T-helper 9 cell (primary cell): ENCODE measurements at regions not wholly inside any gene's neighbourhood (a gene's known extent, or its start where the extent isn't known, plus 50 kb on each side); places are given as distances from the start of the nearest gene placed in this dataset.
"Not testable (repeated sequence)": the region's sequence is repeated elsewhere in the genome, so short reads cannot be mapped to it uniquely, and the experiment has no call there.

Source experiments
- DNase-seq: peaks from one replicate; pipeline ENCODE4 v3.0.0-alpha.2; 2020

DNA sequence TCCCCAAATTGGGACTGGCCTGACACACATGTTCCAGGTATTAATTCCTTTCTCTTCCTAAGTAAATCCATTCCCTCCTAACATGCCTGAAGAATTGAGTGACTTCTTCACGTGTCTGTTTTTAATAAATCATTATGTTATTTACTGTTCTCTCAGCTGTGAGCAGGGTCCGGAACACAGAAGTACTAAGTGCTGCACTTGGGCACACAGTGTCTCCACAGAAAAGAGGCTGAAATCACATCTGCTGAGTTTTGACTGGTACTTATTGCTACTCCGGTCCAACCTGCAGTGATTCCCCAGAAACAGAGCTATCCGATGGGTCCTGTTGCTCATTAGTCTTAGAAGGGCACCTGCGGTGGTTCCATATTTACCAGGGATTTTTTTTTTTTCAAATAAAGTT lies 202.6 kb downstream of the RBM46 start:
- DNase-seq = no peak

DNA sequence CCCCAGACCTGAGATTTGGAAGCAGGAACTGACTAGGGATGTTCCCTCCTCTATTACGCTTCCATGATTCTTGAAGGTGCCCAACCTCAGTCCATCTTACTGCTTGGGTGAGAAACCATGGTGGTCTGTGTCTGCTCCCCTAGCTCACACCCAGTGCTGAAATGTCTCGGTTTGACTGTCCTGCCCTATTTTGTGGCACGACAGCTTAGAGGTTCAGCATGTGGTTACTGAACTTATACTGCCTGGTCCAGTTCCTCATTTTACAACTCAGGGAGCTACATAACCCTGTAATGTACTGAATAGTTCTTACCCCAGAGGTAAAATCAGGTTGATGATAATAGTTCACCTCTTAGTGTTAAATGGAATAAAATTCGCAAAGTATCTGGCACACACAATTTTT lies 203.1 kb downstream of the RBM46 start:
- DNase-seq = no peak

DNA sequence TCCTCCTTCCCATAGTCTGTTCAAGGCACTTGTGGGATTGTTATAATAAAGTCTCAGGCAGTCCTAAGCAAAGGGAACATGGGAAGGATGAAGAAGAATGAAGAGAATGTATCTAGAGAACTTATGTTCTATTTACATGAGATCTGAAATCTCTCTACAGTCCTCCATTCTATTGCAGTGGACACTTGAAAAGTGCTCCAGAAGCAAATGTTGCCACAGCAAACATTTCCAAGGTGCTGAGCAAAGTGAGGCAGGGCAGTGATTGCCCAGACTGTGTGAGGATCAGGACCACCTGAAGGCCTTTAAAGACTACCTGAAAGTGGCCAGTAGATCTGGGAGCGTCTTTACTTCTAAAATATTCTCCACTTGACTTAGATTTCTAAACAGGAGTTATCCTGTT lies 203.5 kb downstream of the RBM46 start:
- no peak for DNase-seq

DNA sequence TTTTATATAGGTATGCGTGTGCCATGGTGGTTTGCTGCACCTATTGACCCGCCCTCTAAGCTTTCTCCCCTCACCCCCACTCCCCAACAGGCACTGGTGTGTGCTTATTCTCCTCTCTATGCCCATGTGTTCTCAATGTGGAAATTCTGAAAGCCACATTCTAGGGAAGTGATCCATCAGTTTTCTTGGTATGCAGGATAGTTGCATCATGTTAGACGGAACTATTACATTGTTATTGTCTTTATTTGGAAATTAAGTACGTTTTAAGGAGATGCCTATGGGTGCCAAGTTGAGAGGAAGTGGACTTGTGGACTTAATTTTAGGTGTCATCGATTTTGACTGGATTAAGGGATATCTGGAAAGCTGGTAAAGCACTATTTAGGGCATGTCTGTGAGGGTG lies 204.6 kb downstream of the RBM46 start:
- no peak for DNase-seq

DNA sequence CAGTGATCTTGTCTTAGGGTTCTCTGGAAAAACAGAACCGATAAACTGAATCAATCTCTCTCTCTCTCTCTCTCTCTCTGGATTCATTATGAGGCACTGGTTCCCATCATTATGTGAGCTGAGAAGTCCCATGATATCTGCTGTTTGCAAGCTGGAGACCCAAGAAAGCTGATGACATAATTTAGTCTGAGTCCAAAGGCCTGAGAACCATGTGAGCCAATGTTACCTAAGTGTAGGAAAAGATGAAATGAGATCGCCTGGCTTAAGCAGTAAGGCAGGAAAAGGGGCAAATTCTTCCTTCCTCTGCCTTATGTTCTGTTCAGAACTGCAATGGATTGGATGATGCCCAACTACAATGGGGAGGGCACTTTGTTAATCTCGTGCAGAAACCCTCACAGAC lies 207.4 kb downstream of the RBM46 start:
- no peak for DNase-seq

DNA sequence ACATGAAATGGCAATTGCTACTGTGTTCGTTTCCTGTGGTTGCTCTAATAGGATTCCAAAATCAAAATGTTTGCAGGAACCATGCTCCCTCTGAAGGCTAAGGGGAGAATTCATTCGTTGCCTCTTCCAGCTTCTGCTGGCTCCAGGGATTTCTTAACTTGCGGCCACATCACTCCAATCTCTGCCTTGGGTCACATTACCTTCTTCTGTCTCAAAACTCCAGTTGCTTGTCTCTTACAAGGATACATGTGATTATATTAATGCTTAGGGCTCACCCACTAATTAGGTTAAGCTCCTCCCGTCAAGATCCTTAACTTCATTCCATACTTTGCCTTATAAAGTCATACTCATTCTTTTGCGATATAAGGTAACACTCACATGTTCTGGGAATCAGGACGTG lies 208.4 kb downstream of the RBM46 start:
- DNase-seq = no peak

DNA sequence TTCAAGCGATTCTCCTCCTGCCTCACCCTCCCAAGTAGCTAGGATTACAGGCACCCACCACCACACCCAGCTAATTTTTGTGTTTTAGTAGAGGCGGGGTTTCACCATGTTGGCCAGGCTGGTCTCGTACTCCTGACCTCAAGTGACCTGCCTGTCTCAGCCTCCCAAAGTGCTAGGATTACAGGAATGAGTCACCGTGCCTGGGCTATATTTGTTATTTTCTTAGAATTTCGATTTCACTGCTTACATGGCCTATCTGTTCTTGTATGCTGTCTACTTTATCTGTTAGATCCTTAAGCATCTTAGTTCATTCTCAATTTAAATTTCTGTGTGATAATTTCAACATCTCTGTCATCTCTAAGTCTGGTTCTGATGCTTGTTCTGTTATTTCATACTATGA lies 210.6 kb upstream of the NPY2R start:
- not testable (repeated sequence) for DNase-seq

DNA sequence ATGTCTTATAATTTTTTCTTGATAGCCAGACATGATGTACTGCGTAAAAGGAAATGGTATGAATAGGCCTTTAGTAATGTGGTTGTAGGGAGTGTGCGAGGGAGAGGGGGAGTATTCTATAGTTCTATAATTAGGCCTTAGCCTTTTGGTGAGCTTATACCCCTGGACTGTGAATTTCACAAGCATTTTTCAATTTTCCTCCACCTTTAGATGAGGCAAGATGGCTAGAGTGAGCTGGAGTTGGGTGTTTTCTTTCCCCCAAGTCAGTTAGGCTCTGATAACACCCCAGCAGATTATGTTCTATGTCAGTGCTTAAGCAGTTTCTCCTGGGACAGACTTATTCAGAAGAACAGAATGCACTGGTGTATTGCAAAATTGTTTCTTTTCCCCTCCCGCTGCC lies 210.2 kb upstream of the NPY2R start:
- no peak for DNase-seq

DNA sequence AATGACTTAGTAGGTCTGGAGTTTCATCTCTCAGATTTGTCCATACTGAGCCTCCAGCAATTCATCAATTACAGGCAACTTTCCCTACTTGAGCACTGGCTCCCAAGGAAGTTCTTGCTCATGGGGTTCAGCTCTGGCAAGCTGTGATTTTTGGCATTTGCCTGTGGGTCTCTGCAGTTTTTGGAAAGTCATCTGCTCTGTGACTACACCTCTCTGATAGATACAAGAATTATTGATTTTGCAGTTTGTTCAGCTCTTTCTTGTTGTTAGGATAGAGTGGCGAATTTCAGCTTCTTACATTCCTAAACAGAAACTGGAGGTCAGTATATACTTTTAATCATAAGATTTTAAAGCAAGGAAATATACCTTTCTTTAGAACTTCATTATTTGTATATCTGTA lies 209.7 kb upstream of the NPY2R start:
- DNase-seq = no peak

DNA sequence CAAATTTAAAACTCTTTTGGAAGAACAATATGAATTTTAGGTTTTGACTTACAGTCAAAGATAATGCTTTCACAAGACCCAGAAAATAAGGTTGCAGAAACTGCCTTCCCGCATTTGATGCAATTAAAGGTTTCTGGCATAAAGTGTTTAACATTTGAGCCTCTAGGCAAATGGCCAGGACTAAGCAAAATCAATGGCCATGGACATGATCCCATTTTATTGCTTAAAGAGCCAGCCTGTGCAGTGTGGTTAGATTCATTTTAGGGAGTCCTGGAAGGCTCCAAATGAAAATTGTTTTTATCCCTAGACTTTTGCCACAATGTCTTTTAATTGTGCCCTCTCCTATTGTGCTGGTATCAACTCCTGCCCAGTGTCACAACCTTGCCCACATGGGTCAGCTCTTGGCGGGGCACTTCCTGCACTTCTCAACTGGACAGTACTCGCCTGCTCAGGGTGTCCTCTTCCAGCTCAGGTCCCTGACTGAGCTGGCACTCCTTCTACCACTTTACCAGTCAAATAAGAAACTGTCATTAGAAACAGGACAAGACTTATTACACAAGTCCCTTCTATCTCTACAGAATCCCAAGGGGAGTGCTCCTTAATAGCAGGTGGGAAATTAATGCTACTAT lies 208.4 kb upstream of the NPY2R start:
- DNase-seq = no peak

DNA sequence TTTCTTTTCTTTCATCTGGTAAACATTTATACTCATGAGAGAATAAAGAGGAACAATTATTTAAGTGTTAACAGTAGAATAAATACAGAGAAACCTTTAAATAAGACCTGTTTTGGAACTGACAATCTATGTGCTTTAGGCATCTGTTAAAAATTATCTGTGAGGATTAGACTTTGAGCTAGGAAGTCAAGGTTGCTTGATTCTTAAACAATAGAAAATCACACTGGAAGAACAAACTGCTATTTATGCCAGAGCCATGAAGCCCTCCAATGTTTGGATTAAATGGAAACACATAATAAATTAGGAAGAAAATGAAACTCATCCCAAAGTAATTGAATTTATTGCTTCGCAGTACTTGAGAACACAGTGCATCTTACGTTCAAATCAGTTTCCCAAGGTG lies 207.2 kb upstream of the NPY2R start:
- DNase-seq = no peak

DNA sequence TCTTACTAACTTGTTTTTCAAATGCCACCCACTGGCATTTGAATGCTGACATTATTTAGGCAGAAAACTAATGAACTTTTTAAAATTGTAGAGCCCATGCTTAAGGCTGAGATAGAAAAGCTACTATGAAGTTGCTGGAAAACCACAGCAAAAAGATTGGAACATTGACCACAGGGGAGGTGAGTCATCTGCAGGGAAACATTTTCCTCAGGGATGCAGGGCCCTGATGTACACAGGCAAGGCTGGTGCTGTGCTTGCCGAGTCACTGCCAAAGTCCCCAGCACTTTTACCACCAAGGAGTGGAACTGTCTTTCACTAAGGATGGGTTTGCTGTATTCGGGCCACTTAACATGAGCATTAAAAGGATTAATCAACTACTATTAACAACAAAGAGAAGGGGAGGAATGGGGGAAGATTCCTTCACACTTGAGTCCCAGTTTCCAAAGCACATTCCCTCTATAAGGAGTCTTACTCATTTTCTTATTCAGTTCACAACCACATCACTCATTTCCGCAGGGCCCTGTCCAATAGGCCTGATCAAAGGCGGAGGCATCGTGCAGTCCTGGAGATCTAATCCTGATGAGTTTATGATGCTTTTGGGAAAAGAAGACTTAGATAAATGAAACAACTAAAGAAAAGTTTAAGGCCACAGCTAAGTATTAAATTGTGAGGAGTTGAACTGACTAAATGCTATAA lies 202.9 kb upstream of the NPY2R start:
- DNase-seq = no peak

DNA sequence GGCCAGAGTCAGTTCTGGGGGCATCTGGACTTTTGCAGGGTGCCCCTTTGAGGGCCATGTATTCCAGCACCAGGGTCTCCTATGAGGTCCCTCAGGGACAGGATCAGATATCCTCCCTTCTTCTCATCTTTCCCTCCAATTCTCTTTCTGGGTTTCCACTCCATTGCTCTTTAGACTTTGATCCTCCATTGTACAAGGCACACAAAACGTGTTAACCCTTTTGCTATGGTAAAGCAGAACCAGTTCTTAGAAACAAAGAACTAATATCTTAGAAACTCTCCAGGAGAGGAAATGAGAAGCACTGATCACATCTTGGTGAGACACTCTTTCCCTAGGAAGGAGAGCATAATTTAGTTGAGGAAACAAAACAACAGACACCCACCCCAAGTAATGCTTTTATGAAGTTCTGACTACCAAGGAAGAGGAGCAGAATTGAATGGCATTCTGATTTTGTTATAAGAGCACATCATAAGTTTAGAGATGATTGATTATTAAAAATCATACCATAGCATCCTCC lies 200.7 kb upstream of the NPY2R start:
- DNase-seq = no peak

DNA sequence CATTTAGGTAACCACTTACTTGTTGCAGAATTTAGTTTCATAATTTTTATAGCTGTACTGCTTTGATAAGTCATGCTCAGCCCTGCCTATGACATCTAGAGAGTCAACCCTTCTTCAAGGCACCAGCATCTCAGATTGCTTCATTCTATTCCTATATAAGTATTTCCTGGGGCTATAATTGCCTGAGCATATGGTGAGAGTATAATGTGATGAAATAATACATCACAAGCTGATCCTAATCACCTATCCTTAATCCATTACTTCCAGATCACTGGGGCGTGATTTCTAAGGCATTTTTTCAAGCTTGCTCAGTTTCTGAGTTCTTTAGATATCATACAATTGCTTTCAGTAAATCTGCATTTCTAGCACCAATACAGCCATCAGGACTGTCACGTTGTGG lies 200.0 kb upstream of the NPY2R start:
- no peak for DNase-seq

DNA sequence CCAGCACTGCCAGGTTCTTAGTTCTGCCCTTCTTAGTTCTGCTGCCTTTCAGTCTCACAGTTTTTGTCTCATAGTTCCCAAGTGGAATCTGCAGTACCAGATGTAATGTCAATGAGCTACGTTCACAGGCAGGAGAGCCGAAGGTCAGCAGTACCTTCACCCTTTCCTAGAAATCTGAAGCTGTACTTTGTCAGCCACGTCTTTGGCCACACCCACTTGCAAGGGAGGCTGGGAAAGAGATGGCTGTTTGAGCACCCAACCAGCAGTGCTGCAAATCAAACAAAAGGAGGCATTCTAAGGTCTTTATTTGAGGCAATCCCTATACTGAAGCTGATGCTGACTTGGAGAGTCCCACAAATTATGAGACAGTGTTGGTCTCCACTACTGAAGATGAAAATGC lies 199.1 kb upstream of the NPY2R start:
- no peak for DNase-seq

DNA sequence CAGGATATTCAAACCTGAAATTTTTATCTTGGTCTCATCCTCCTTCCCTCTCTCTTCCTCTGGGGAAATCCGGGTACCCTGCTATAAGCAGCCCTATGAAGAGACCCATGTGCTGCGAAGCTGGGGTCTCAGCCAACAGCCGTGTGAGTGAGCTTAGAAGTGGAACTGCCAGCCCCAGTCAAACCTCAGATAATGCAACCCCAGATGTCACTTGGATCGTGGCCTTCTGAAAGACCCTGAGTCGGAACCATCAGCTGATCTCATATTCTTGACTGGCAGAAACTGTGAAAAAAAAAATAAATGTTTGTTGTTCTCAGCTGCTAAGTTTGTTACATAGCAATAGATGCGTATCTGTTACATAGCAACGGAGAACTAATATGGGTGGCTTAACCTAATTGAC lies 198.1 kb upstream of the NPY2R start:
- DNase-seq = no peak

DNA sequence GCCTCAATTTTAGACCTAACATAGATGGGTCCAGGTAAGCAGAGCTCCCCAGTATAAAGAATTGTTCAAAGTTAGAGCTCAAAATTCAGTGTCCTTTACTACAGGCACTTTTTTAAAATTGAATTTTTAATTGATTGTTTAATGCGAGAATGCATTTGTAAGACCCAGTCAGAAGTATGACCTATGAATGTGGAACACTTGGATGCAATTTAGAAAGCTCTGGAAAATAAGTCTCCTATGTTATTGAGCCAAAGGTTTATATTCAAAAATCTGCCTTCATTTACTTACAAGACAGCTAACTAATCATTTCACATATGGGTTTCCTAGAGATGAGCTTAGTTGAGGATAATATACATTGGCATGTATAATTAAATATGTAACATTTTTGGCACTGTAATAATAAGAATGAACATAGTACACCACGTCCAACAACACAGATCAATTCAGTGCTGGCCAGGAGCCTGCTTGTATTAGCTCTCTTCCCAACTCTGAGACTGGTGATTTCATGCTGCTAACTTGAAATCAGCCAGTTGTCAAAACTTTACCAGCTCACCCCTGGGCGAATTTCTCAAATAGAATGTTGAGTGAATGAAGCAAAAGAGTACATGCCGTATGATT lies 197.2 kb upstream of the NPY2R start:
- DNase-seq = no peak

DNA sequence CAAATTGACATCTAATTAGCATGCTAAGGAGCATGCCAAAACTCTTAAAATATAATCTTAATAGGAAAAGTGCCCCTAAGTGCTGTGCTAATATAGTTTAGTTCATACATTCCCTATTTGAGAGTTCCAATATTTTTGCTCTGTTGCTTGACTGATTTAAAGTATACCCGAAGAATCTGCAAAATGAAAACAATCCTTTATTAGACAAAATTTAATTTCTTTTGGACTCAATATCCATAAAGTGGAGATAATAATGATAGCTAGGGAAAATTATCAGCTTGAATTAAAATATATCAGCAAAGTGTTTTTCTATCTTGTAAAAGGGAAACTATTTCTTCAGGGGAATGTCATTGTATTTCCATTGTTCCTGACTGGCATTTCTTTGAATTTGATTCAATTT lies 196.0 kb upstream of the NPY2R start:
- DNase-seq = no peak

DNA sequence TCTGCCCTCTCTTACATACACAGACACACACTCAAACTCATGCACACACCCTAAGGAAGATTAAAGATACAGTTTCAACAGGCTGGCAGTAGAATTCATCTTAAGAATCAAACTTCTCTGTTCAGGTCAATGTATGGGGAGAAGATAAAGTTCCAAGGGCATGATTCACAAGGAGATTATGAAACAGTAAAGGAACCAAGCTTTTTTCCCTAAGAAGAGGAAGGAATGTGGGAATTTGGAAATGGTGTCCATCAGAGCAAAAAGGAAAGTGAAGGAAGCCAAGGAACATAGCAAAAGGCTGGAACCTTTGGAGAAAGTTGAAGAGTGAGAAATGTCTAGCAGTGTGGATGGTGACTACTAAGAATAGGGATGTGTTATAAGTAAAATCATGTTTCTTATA lies 191.0 kb upstream of the NPY2R start:
- DNase-seq = no peak

DNA sequence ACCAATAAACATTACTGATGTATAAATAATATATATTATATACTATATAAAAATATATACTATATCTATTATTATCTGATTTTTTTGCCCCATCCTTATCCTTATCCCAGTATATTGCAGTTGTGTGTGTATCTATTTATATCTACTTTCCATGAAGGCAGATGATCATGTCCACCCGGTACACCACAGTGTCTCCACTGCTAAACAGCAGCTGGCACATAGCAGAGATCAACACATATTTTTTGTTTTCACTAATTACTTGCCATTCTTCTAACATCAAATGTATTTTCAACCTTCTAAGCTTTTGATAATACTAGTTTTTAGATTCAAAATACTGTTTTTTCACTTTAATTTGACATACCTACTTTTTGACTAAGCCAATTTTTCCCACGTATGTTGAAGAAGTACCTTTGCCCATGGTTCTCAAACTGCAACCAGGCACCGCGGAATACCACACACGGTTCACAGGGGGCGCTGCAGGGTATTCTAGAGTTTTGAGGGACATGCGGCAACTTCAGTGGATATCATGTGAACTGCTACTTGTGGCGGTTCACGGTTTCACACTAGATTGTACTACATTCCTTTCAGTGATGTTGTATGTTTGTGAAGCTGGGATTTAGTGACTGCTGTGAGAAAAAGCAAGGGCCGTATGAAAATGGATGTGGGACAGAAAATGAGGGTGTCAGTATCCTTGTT lies 182.5 kb upstream of the NPY2R start:
- DNase-seq = no peak

DNA sequence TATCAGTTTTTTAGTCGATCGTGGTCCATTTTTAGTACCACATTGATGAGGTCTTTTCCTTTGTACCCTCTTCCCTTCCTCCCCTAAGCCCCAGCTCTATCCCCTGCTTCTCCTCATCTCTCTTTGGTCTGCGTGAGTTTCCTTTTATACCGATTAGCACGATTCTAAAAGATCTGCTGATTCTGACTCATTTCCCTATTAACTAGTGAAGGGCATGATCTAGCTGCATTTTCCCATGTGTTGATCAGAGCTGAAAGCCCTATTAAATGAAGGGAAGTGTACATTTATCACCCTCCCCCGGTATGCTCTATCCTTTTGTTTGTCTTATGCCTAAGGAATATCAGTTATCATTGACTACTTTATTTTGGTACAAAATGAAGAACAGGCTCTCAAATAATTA lies 181.7 kb upstream of the NPY2R start:
- DNase-seq = no peak

DNA sequence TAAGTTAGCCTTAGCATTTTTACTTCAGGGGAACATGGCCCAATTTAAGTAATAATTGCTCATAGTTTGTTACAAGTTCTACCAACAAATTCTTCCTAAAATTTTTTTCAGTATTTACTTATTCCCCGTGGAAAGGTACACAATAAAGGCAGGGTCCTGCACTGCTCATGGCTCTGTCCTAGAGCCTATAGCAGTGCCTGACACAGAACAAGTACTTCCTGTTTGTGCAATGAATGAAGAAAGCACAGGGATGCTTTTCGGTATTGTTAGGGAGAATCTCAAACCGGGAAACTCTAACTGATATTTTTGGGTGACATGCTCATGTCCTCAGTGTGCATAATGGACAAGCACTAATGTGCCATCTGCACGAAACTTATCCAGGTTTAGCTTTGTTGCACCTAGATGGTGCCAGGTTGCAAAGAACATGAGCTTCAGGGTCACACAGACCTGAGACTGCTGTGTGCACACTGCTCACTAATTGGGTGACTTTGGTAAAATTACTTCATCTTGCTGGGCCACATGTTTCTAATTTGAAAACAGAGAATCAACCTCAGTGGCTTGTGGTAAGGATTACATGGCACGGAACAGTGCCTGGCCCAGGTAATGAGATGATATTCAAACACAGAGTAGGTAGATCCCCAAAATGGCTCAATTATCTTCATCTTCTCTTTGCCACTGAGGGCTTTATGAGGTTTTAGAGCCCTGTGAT lies 175.8 kb upstream of the NPY2R start:
- DNase-seq = no peak

DNA sequence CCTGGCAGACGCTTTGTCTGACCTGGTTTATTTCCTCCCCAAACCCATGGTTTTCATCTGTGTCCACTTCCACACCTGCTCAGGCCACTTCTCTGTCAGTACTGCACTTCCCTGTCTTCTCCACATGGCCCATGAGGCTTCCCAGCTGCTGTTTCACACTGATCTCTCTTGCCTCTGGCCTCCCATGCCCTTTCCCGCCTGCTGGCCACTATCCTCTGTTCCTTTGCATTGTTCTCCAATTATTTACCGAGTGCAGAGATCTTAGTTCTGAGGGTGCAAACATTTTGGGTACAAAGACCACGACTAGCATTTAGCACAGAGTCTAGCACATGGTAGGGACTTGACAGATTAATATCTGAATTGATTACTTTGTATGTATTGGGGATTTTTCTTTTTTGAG lies 174.8 kb upstream of the NPY2R start:
- DNase-seq = no peak
